Trophoblast cell (in vitro differentiated cells and primary cell): ENCODE measurements at regions not wholly inside any gene's neighbourhood (a gene's known extent, or its start where the extent isn't known, plus 50 kb on each side); places are given as distances from the start of the nearest gene placed in this dataset.
"Not testable (repeated sequence)": the region's sequence is repeated elsewhere in the genome, so short reads cannot be mapped to it uniquely, and the experiment has no call there.

Source experiments
- DNase-seq, 2 donors: peaks; one replicate each; pipeline ENCODE4 v3.0.0-alpha.2; 2016
- H2AFZ ChIP-seq: 2 replicates; pipeline ENCODE4 v1.6.1; 2013; ENCODE audit warnings: low read length, moderate library complexity, mild to moderate bottlenecking; ENCODE audit not compliant: insufficient read depth, poor library complexity
- H2AK5ac ChIP-seq: 2 replicates; pipeline ENCODE4 v1.6.1; 2013; ENCODE audit warnings: mild to moderate bottlenecking, low read length
- H2BK120ac ChIP-seq: 2 replicates; pipeline ENCODE4 v1.6.1; 2013; ENCODE audit warnings: low read length, mild to moderate bottlenecking, moderate library complexity; ENCODE audit not compliant: insufficient read depth, poor library complexity
- H2BK12ac ChIP-seq: 2 replicates; pipeline ENCODE4 v1.6.1; 2013; ENCODE audit warnings: mild to moderate bottlenecking, low read length, moderate library complexity
- H2BK5ac ChIP-seq: 2 replicates; pipeline ENCODE4 v1.6.1; 2013; ENCODE audit warnings: low read length, low read depth, moderate library complexity, mild to moderate bottlenecking; ENCODE audit not compliant: poor library complexity
- H3K14ac ChIP-seq: 2 replicates; pipeline ENCODE4 v1.6.1; 2013; ENCODE audit warnings: mild to moderate bottlenecking, low read length
- H3K18ac ChIP-seq: 2 replicates; pipeline ENCODE4 v1.6.1; 2013; ENCODE audit warnings: mild to moderate bottlenecking, low read length
- H3K23ac ChIP-seq: 2 replicates; pipeline ENCODE4 v1.6.1; 2013; ENCODE audit warnings: low read length
- H3K27ac ChIP-seq: 2 replicates; pipeline ENCODE4 v1.5.1; 2013; ENCODE audit warnings: low read depth, mild to moderate bottlenecking, inconsistent platforms, low read length, moderate library complexity
- H3K27me3 ChIP-seq: 2 replicates; pipeline ENCODE4 v1.6.1; 2013; ENCODE audit warnings: inconsistent platforms, mild to moderate bottlenecking, low read length, moderate library complexity; ENCODE audit not compliant: insufficient read depth
- H3K36me3 ChIP-seq, 2 experiments: 1 replicate in 1 of 2; 2 replicates in 1 of 2; pipeline ENCODE4 v1.6.1; 2013; ENCODE audit warnings: low read length in 2 of 2, mild to moderate bottlenecking in 2 of 2, moderate library complexity in 1 of 2; ENCODE audit not compliant: insufficient read depth in 2 of 2, control insufficient read depth in 1 of 2
- H3K4ac ChIP-seq: 2 replicates; pipeline ENCODE4 v1.6.1; 2013; ENCODE audit warnings: low read depth, mild to moderate bottlenecking, low read length, moderate library complexity
- H3K4me1 ChIP-seq, 2 experiments: 1 replicate in 1 of 2; 2 replicates in 1 of 2; pipeline ENCODE4 v1.6.1; 2013; ENCODE audit warnings: low read length in 2 of 2, mild to moderate bottlenecking in 2 of 2, moderate library complexity in 1 of 2; ENCODE audit not compliant: insufficient read depth in 2 of 2, control insufficient read depth in 1 of 2
- H3K4me2 ChIP-seq: 2 replicates; pipeline ENCODE4 v1.6.1; 2013; ENCODE audit warnings: inconsistent platforms, mild to moderate bottlenecking, low read length, moderate library complexity
- H3K4me3 ChIP-seq: 2 replicates; pipeline ENCODE4 v1.5.1; 2013; ENCODE audit warnings: mild to moderate bottlenecking, low read depth, low read length, inconsistent platforms
- H3K79me1 ChIP-seq: one replicate; pipeline ENCODE4 v1.6.1; 2013; ENCODE audit warnings: low read length
- H3K79me2 ChIP-seq: 2 replicates; pipeline ENCODE4 v1.6.1; 2013; ENCODE audit warnings: low read length, mild to moderate bottlenecking; ENCODE audit not compliant: control insufficient read depth, insufficient read depth, poor library complexity
- H3K9ac ChIP-seq: 2 replicates; pipeline ENCODE4 v1.6.1; 2013; ENCODE audit warnings: mild to moderate bottlenecking, low read length
- H3K9me3 ChIP-seq: 2 replicates; pipeline ENCODE4 v1.6.1; 2013; ENCODE audit warnings: low read depth, mild to moderate bottlenecking, control low read depth, inconsistent platforms, low read length; ENCODE audit not compliant: insufficient read depth
- H4K12ac ChIP-seq: 2 replicates; pipeline ENCODE4 v1.6.1; 2013; ENCODE audit warnings: low read depth, mild to moderate bottlenecking, low read length, moderate library complexity
- H4K8ac ChIP-seq: 2 replicates; pipeline ENCODE4 v1.6.1; 2013; ENCODE audit warnings: low read depth, mild to moderate bottlenecking, low read length, moderate library complexity
- H4K91ac ChIP-seq: one replicate; pipeline ENCODE4 v1.6.1; 2013; ENCODE audit warnings: low read depth, mild to moderate bottlenecking, low read length, moderate library complexity
- WGBS: extraction: QIAGEN DNeasy Blood & Tissue Kit; methylation state at CpG from one replicate; pipeline ENCODE4 v1.1.7; 2013; ENCODE audit warnings: missing lambda C conversion rate; ENCODE audit not compliant: insufficient read length, insufficient coverage; ENCODE audit errors: extremely low coverage; 5-methylcytosine and 5-hydroxymethylcytosine counted together

DNA sequence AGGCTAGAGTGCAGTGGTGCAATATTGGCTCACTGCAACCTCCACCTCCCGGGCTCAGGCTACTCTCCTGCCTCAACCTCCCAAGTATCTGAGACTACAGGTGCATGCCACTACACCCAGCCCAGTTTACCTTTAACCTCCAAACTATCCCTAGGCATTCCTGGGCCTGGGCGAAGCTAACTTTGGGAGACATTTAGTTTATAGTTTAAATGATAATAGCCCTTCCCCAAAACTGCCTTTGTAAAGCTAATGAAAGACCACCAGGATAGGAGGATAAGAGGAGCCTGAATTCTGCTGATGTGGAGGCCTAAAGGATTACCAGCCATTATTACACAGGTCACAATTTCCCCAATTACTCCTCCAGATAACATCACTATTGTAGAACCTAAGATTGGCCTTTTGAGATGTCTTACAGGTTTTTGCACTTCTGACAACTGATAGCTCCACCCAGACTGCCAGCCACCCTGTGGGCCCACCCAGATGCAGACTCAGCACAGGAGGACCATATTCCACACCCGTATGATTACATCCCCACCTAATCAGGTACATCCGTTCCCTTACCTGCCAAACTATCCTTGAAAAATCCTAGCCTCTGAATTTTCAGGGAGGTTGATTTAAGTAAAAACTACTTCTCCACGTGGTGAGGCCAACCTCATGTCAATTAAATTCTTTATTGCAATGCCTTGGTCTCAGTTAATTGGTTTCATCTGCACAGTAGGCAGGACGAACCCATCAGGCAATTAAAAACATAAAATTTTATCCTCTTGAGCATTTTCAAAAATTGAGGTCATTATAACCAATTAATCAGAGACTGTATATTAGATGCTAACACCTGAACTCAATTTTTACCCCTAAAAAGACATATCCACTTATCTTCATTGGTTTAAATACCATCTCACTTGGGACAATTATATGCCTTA is 62.3 kb upstream of the TMEM254 start:
- no CpG with 5 or more reads among the region's 6 CpGs for WGBS
- Histone ChIP-seq H3K14ac (no peak overlapping the region), H3K18ac (no peak overlapping the region), H2AK5ac (no peak overlapping the region), H2BK12ac (no peak overlapping the region), H3K4me2 (no peak overlapping the region), H3K4me3 (no peak overlapping the region), H3K79me2 (no peaks in the 10 kb centered on the region), H3K4me1 (peaks cover 0 to 2% of the 10 kb centered on the region in 2 experiments), H4K12ac (no peak overlapping the region), H4K8ac (no peak overlapping the region), H3K36me3 (no peaks in the 10 kb centered on the region), H3K9me3 (no peaks in the 10 kb centered on the region), H4K91ac (no peak overlapping the region), H2BK5ac (no peak overlapping the region), H3K9ac (no peak overlapping the region), H3K79me1 (no peaks in the 10 kb centered on the region), H3K27me3 (no peaks in the 10 kb centered on the region), H2AFZ (no peak overlapping the region), H3K27ac (no peak overlapping the region), H3K23ac (no peak overlapping the region), H2BK120ac (no peak overlapping the region), H3K4ac (no peak overlapping the region)
- peak in 1 of 2 donors; percentile 29 for DNase-seq

DNA sequence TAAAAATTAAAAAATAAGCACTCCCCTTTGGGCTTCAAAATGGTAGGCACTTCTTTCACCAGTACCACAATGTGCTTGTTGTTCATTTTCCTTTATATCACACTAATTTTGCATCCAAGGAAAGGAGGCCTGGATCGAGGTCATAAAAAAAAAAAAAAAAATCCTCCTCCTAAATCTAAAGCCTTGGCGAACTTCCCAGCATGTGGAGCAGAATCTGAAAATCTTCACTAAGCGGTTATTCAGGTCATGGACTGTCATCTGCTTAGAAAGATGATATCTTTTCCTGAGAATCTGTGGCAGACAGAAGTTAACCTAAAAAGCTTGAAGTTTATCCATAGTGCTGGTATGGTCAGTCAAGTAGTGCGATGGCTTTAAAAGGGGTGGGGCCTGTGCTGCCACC is 64.2 kb upstream of the SFTPD start:
- not testable (repeated sequence) for H2BK12ac ChIP-seq, H3K4me3 ChIP-seq, H2BK5ac ChIP-seq, H4K8ac ChIP-seq, H3K27me3 ChIP-seq, H3K79me1 ChIP-seq, H4K12ac ChIP-seq, H3K4me2 ChIP-seq, H3K79me2 ChIP-seq, H2AK5ac ChIP-seq, H3K18ac ChIP-seq, H3K14ac ChIP-seq, H2BK120ac ChIP-seq, DNase-seq, H3K27ac ChIP-seq, H3K4ac ChIP-seq, H4K91ac ChIP-seq, H3K4me1 ChIP-seq, H3K9me3 ChIP-seq, H3K23ac ChIP-seq, H3K9ac ChIP-seq, H2AFZ ChIP-seq, H3K36me3 ChIP-seq
- no CpG with 5 or more reads among the region's 4 CpGs for WGBS

DNA sequence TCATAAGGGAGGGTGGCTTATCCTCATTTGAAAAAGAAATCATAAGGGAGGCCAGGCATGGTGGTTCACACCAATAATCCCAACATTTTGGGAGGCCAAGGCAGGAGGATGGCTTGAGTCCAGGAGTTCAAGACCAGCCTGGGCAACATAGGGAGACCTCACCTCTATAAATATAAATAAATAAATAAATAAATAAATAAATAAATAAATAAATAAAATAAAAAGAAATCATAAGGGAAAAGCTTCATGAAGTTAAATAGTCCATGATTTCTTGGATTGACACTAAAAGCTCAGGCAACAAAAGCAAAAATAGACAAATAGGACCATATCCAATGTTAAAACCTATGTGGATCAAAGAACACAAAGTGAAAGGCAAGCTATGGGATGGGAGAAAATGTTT is 62.2 kb upstream of the SFTPD start:
- not testable (repeated sequence) for H3K9me3 ChIP-seq, H3K4me2 ChIP-seq, H2BK12ac ChIP-seq, H4K91ac ChIP-seq, H3K4ac ChIP-seq, H3K79me1 ChIP-seq, H3K79me2 ChIP-seq, H3K14ac ChIP-seq, H3K9ac ChIP-seq, DNase-seq, H2BK120ac ChIP-seq, H3K18ac ChIP-seq, H2AFZ ChIP-seq, H3K4me3 ChIP-seq, H3K36me3 ChIP-seq, H3K23ac ChIP-seq, H2BK5ac ChIP-seq, H3K27ac ChIP-seq, H4K12ac ChIP-seq, H3K4me1 ChIP-seq, H3K27me3 ChIP-seq, H4K8ac ChIP-seq, H2AK5ac ChIP-seq

DNA sequence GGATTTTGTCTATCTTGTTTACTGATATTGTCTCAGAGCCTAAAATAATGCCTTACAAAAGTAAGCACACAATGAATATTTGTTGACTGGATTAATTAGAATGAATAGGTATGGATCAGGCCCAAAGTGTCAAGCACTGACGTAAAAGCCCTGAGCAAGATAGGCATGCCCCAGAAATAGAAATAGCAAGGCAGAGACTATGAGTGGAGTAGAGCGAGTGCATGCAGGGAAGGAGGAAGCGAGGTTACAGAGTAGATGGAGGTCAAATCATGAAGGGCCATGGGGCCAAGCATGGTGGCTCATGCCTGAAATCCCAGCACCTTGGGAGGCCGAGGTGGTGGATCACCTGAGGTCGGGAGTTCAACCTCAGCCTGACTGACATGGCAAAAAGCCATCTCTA is 51.6 kb upstream of the SFTPD start:
- Histone ChIP-seq H3K27me3 (no peaks in the 10 kb centered on the region), H2AK5ac (no peak overlapping the region), H2BK120ac (no peak overlapping the region), H2AFZ (no peak overlapping the region), H3K4me2 (no peak overlapping the region), H3K4ac (no peak overlapping the region), H3K18ac (no peak overlapping the region), H2BK12ac (no peak overlapping the region), H3K36me3 (no peaks in the 10 kb centered on the region), H3K79me1 (no peaks in the 10 kb centered on the region), H3K4me3 (no peak overlapping the region), H3K14ac (no peak overlapping the region), H4K91ac (no peak overlapping the region), H3K23ac (no peak overlapping the region), H3K79me2 (no peaks in the 10 kb centered on the region), H2BK5ac (no peak overlapping the region), H3K9ac (no peak overlapping the region), H3K27ac (no peak overlapping the region), H3K4me1 (peaks cover 7% of the 10 kb centered on the region in 2 experiments), H4K8ac (no peak overlapping the region), H4K12ac (no peak overlapping the region), H3K9me3 (peaks cover 2% of the 10 kb centered on the region)
- WGBS: no CpG with 5 or more reads among the region's 5 CpGs
- no peak for DNase-seq
